ENCODE measurements at regions not wholly inside any gene's neighbourhood (a gene's known extent, or its start where the extent isn't known, plus 50 kb on each side); places are given as distances from the start of the nearest gene placed in this dataset.

- no peak for ATAC-seq
- intact Hi-C loops (cut with DNase I) = loop anchor here in 1 of 2 donors (10.0 kb wide), 1 partner anchor 175 kb away; no protein-coding TSS in a partner anchor
- Histone ChIP-seq H3K27me3 (no peaks in the 10 kb centered on the region), H3K9me3 (no peaks in the 10 kb centered on the region), H3K36me3 (no peaks in the 10 kb centered on the region), H3K4me1 (peaks cover 0 to 15% (median 6%) of the 10 kb centered on the region in 4 donors), H3K27ac (no peak overlapping the region), H3K4me3 (no peak overlapping the region)
- DNase-seq = no peak
- TF ChIP-seq POLR2A (IDR thresholded peaks at IDR 0.05) (no peak), CTCF (IDR thresholded peaks at IDR 0.05) (no peak)
- WGBS (ENCODE audit: insufficient coverage, low coverage, low lambda C conversion rate, missing lambda C conversion rate) = 71% methylated on average over 2 of the region's 2 CpGs
Measured at GRCh38 chr11:110379936-110380335, 49.8 kb upstream of the FDX1 start.

All from right lobe of liver (tissue), 6 donors.